Neutrophil (primary cell): ENCODE measurements at regions not wholly inside any gene's neighbourhood (a gene's known extent, or its start where the extent isn't known, plus 50 kb on each side); places are given as distances from the start of the nearest gene placed in this dataset.
"Not testable (repeated sequence)": the region's sequence is repeated elsewhere in the genome, so short reads cannot be mapped to it uniquely, and the experiment has no call there.

Experiments used
- H3K27ac ChIP-seq: fragments of 200-600 bp; sonication (generic); 2 replicates; pipeline ENCODE4 v1.5.1; 2016; ENCODE audit warnings: mild to moderate bottlenecking, moderate library complexity
- H3K27me3 ChIP-seq: fragments of 200-600 bp; sonication (generic); 2 replicates; pipeline ENCODE4 v1.6.0; 2016; ENCODE audit warnings: mild to moderate bottlenecking
- H3K36me3 ChIP-seq: fragments of 200-600 bp; sonication (generic); 2 replicates; pipeline ENCODE4 v1.5.1; 2017
- H3K4me1 ChIP-seq, 2 experiments: fragments of 200-600 bp in 1 of 2; sonication (generic) in 1 of 2; 1 replicate in 1 of 2; 2 replicates in 1 of 2; pipeline versions ENCODE4 v1.5.1 to v1.6.1; 2013 to 2016; ENCODE audit warnings: low read depth in 1 of 2, low read length in 1 of 2, mild to moderate bottlenecking in 1 of 2, moderate library complexity in 1 of 2; ENCODE audit not compliant: control insufficient read depth in 1 of 2, insufficient read depth in 1 of 2
- H3K4me3 ChIP-seq, 2 experiments: fragments of 200-600 bp in 1 of 2; sonication (generic) in 1 of 2; 1 replicate in 1 of 2; 2 replicates in 1 of 2; pipeline ENCODE4 v1.5.1; 2013 to 2016; ENCODE audit warnings: low read depth in 1 of 2, low read length in 1 of 2, mild to moderate bottlenecking in 1 of 2, moderate library complexity in 1 of 2
- H3K9me3 ChIP-seq: fragments of 200-600 bp; sonication (generic); 2 replicates; pipeline ENCODE4 v1.5.1; 2016
- CTCF ChIP-seq: fragments of 200-600 bp; sonication (generic); IDR thresholded peaks from 2 replicates; pipeline ENCODE4 v1.5.1; 2016; ENCODE audit warnings: antibody characterized with exemption

GRCh38 chr1:148353461-148354283 is 129.4 kb downstream of the PPIAL4G start:
- TF ChIP-seq CTCF = no peak
- no peak overlapping the region for H3K27ac ChIP-seq
- H3K9me3 ChIP-seq = no peaks in the 10 kb centered on the region
- no peaks in the 10 kb centered on the region for H3K4me1 ChIP-seq
- no peaks in the 10 kb centered on the region for H3K36me3 ChIP-seq
- H3K27me3 ChIP-seq = peaks cover 100% of the 10 kb centered on the region
- no peak overlapping the region for H3K4me3 ChIP-seq

- no peaks in the 10 kb centered on the region for H3K4me1 ChIP-seq
- H3K4me3 ChIP-seq = no peak overlapping the region
- H3K9me3 ChIP-seq = no peaks in the 10 kb centered on the region
- H3K36me3 ChIP-seq = no peaks in the 10 kb centered on the region
- no peak overlapping the region for H3K27ac ChIP-seq
- peaks cover 99% of the 10 kb centered on the region for H3K27me3 ChIP-seq
- no peak for TF ChIP-seq CTCF
Measured at GRCh38 chr1:148352470-148353053, 130.5 kb downstream of the PPIAL4G start.

GRCh38 chr1:148347781-148348180 is 135.3 kb downstream of the PPIAL4G start:
- Histone ChIP-seq H3K4me3 (no peak overlapping the region), H3K4me1 (no peaks in the 10 kb centered on the region), H3K27ac (no peak overlapping the region), H3K27me3 (peaks cover 61% of the 10 kb centered on the region), H3K36me3 (no peaks in the 10 kb centered on the region), H3K9me3 (no peaks in the 10 kb centered on the region)
- TF ChIP-seq CTCF = no peak

- not testable (repeated sequence) for H3K4me3 ChIP-seq, H3K9me3 ChIP-seq, H3K27ac ChIP-seq, H3K4me1 ChIP-seq, H3K36me3 ChIP-seq
- peaks cover 40% of the 10 kb centered on the region for H3K27me3 ChIP-seq
Measured at GRCh38 chr1:148345659-148346151, 137.4 kb downstream of the PPIAL4G start.

GRCh38 chr1:148344651-148345050 is 138.5 kb downstream of the PPIAL4G start:
- H3K4me1 ChIP-seq, H3K36me3 ChIP-seq, H3K27ac ChIP-seq: not testable (repeated sequence)

GRCh38 chr1:148341729-148342128 is 141.4 kb downstream of the PPIAL4G start:
- not testable (repeated sequence) for H3K9me3 ChIP-seq, H3K27ac ChIP-seq, H3K36me3 ChIP-seq, H3K4me1 ChIP-seq, H3K4me3 ChIP-seq
- peaks cover 29% of the 10 kb centered on the region for H3K27me3 ChIP-seq

More at GRCh38 chr1:148344651-148345050, 138.5 kb downstream of the PPIAL4G start:
- H3K4me3 ChIP-seq, H3K9me3 ChIP-seq: not testable (repeated sequence)
- peaks cover 30% of the 10 kb centered on the region for H3K27me3 ChIP-seq

- H3K27ac ChIP-seq, H3K4me3 ChIP-seq, H3K36me3 ChIP-seq, H3K9me3 ChIP-seq: not testable (repeated sequence)
- Histone ChIP-seq H3K27me3 (peaks cover 75% of the 10 kb centered on the region), H3K4me1 (peaks cover 17% of the 10 kb centered on the region in 2 experiments)
Measured at GRCh38 chr1:148336121-148336918, 146.8 kb downstream of the PPIAL4G start.
